Sigmoid colon (tissue), 6 donors: ENCODE measurements at regions not wholly inside any gene's neighbourhood (a gene's known extent, or its start where the extent isn't known, plus 50 kb on each side); places are given as distances from the start of the nearest gene placed in this dataset.

Source experiments
- DNase-seq: peaks from one replicate; pipeline ENCODE4 v3.0.0-alpha.2; 2019
- H3K27ac ChIP-seq, 4 donors: fragments of 200-600 bp; sonication (generic); one replicate each; pipeline ENCODE4 v1.5.1; 2016 to 2019; ENCODE audit warnings: mild to moderate bottlenecking in 1 of 4
- H3K27me3 ChIP-seq, 3 donors: fragments of 200-600 bp; sonication (generic); one replicate each; pipeline ENCODE4 v1.5.1; 2019; ENCODE audit warnings: mild to moderate bottlenecking in 1 of 3
- H3K36me3 ChIP-seq, 4 donors: fragments of 200-600 bp; sonication (generic); one replicate each; pipeline ENCODE4 v1.5.1; 2016 to 2019
- H3K4me1 ChIP-seq, 4 donors: fragments of 200-600 bp; sonication (generic); one replicate each; pipeline ENCODE4 v1.5.1; 2017 to 2019
- H3K4me3 ChIP-seq, 4 donors: fragments of 200-600 bp; sonication (generic); one replicate each; pipeline ENCODE4 v1.5.1; 2017 to 2019; ENCODE audit warnings: mild to moderate bottlenecking in 2 of 4, moderate library complexity in 1 of 4
- H3K9me3 ChIP-seq, 4 donors: fragments of 200-600 bp in 3 of 4; sonication (generic) in 3 of 4; one replicate each; pipeline versions ENCODE4 v1.5.1 to v1.6.1; 2013 to 2019
- CTCF ChIP-seq, 4 experiments: fragments of 450-650 bp in 3 of 4; fragments of 200-600 bp in 1 of 4; IDR thresholded peaks; one replicate each; pipeline ENCODE4 v1.5.1; 2016 to 2019; ENCODE audit warnings: antibody characterized with exemption in 4 of 4, mild to moderate bottlenecking in 3 of 4, moderate library complexity in 2 of 4
- EP300 ChIP-seq, 4 donors: sonication (generic); formaldehyde crosslinking; IDR thresholded peaks; one replicate each; pipeline ENCODE4 v1.6.1; 2017; ENCODE audit warnings: antibody characterized with exemption in 4 of 4
- POLR2A ChIP-seq, 2 donors: fragments of 450-650 bp; IDR thresholded peaks; one replicate each; pipeline ENCODE4 v1.6.1; 2016; ENCODE audit warnings: antibody characterized with exemption in 2 of 2, mild to moderate bottlenecking in 2 of 2, moderate library complexity in 2 of 2
- POLR2AphosphoS5 ChIP-seq, 4 donors: sonication (generic); formaldehyde crosslinking; IDR thresholded peaks; one replicate each; pipeline ENCODE4 v1.6.1; 2017; ENCODE audit warnings: antibody characterized with exemption in 4 of 4
- WGBS, 2 donors: extraction: QIAGEN DNeasy Blood & Tissue Kit; methylation state at CpG; one replicate each; pipeline ENCODE4 v1.1.7; 2013; 5-methylcytosine and 5-hydroxymethylcytosine counted together
- intact Hi-C: fragments of 100-400 bp; cut with DNase I; formaldehyde crosslinking; loops from one replicate; pipeline ENCODE4 v1.15.1; 2023
- donor health status: healthy with polysubstance abuse.
- donor health status: healthy.

- intact Hi-C loops = no loop called here
- Histone ChIP-seq H3K4me3 (no peak overlapping the region), H3K27me3 (no peaks in the 10 kb centered on the region), H3K9me3 (no peaks in the 10 kb centered on the region), H3K4me1 (no peaks in the 10 kb centered on the region), H3K36me3 (no peaks in the 10 kb centered on the region), H3K27ac (no peak overlapping the region)
- WGBS, 2 donors = 79 to 97% methylated on average over 3 of the region's 3 CpGs
- TF ChIP-seq POLR2A (IDR thresholded peaks at IDR 0.05) (no peak), EP300 (IDR thresholded peaks at IDR 0.05) (no peak), POLR2AphosphoS5 (IDR thresholded peaks at IDR 0.05) (no peak), CTCF (IDR thresholded peaks at IDR 0.05) (no peak)
- no peak for DNase-seq
Observed at GRCh38 chr7:115449689-115450088, 527.8 kb downstream of the MDFIC start.

- TF ChIP-seq EP300 (IDR thresholded peaks at IDR 0.05) (no peak), CTCF (IDR thresholded peaks at IDR 0.05) (no peak), POLR2A (IDR thresholded peaks at IDR 0.05) (no peak), POLR2AphosphoS5 (IDR thresholded peaks at IDR 0.05) (no peak)
- no peak overlapping the region for H3K27ac ChIP-seq
- H3K27me3 ChIP-seq = no peaks in the 10 kb centered on the region
- H3K9me3 ChIP-seq = no peaks in the 10 kb centered on the region
- H3K36me3 ChIP-seq = no peaks in the 10 kb centered on the region
- no peak for DNase-seq
- H3K4me1 ChIP-seq = no peaks in the 10 kb centered on the region
- WGBS, 2 donors = 25 to 68% methylated on average over 2 of the region's 2 CpGs
- intact Hi-C loops = no loop called here
- no peak overlapping the region for H3K4me3 ChIP-seq
Observed at GRCh38 chr7:115447495-115447894, 525.6 kb downstream of the MDFIC start.

- no peaks in the 10 kb centered on the region for H3K9me3 ChIP-seq
- DNase-seq = no peak
- WGBS, 2 donors = 88 to 98% methylated on average over 1 of the region's 1 CpG
- intact Hi-C loops = no loop called here
- no peak overlapping the region for H3K4me3 ChIP-seq
- TF ChIP-seq POLR2A (IDR thresholded peaks at IDR 0.05) (no peak), POLR2AphosphoS5 (IDR thresholded peaks at IDR 0.05) (no peak), EP300 (IDR thresholded peaks at IDR 0.05) (no peak), CTCF (IDR thresholded peaks at IDR 0.05) (no peak)
- no peaks in the 10 kb centered on the region for H3K27me3 ChIP-seq
- peaks cover 0 to 8% (median 0%) of the 10 kb centered on the region in 4 donors for H3K4me1 ChIP-seq
- H3K27ac ChIP-seq = no peak overlapping the region
- H3K36me3 ChIP-seq = no peaks in the 10 kb centered on the region
Observed at GRCh38 chr7:115441033-115441432, 519.1 kb downstream of the MDFIC start.

- Histone ChIP-seq H3K4me3 (no peak overlapping the region), H3K27me3 (no peaks in the 10 kb centered on the region), H3K27ac (no peak overlapping the region), H3K4me1 (peaks cover 0 to 8% (median 0%) of the 10 kb centered on the region in 4 donors), H3K36me3 (no peaks in the 10 kb centered on the region), H3K9me3 (peaks cover 0 to 3% (median 0%) of the 10 kb centered on the region in 4 donors)
- no peak for DNase-seq
- intact Hi-C loops = no loop called here
- TF ChIP-seq POLR2A (IDR thresholded peaks at IDR 0.05) (no peak), EP300 (IDR thresholded peaks at IDR 0.05) (no peak), CTCF (IDR thresholded peaks at IDR 0.05) (no peak), POLR2AphosphoS5 (IDR thresholded peaks at IDR 0.05) (no peak)
- WGBS, 2 donors = 84 to 94% methylated on average over 1 of the region's 1 CpG
Observed at GRCh38 chr7:115435178-115435577, 513.3 kb downstream of the MDFIC start.

- no peak for TF ChIP-seq POLR2AphosphoS5 (IDR thresholded peaks at IDR 0.05)
- TF ChIP-seq CTCF (IDR thresholded peaks at IDR 0.05) = no peak
- no peak for TF ChIP-seq POLR2A (IDR thresholded peaks at IDR 0.05)
- TF ChIP-seq EP300 (IDR thresholded peaks at IDR 0.05) = no peak
- Histone ChIP-seq H3K4me3 (no peak overlapping the region), H3K9me3 (no peaks in the 10 kb centered on the region), H3K27me3 (no peaks in the 10 kb centered on the region), H3K27ac (no peak overlapping the region), H3K4me1 (no peaks in the 10 kb centered on the region), H3K36me3 (no peaks in the 10 kb centered on the region)
- intact Hi-C loops = no loop called here
- WGBS, 2 donors = 89 to 91% methylated on average over 3 of the region's 3 CpGs
- DNase-seq = no peak
Observed at GRCh38 chr7:115429918-115430317, 508.0 kb downstream of the MDFIC start.
